Calu3 (cell line): ENCODE measurements at regions not wholly inside any gene's neighbourhood (a gene's known extent, or its start where the extent isn't known, plus 50 kb on each side); places are given as distances from the start of the nearest gene placed in this dataset.

Experiments used
- BruUV-seq: library from RNA; stranded (reverse); fragments of 400-500 nt; replicated peaks from 2 replicates; lab custom pipeline; 2021; lab: Mats Ljungman, UMichigan
- CTCF ChIA-PET: fragments of 300-600 bp; sonication (Branson Sonifier 250); formaldehyde crosslinking; loops from one replicate; lab custom pipeline; 2022; ENCODE audit warnings: antibody characterized with exemption; lab: Charles Lee
- DNase-seq: peaks from one replicate; pipeline ENCODE4 v3.0.0; 2022
- H3K27ac Mint-ChIP-seq: one replicate; pipeline ENCODE4 v1.8.0; 2022; ENCODE audit warnings: mixed read lengths; ENCODE audit not compliant: unreplicated experiment
- H3K27me3 Mint-ChIP-seq: one replicate; pipeline ENCODE4 v1.8.0; 2022; ENCODE audit warnings: mixed read lengths; ENCODE audit not compliant: unreplicated experiment
- H3K36me3 Mint-ChIP-seq: one replicate; pipeline ENCODE4 v1.8.0; 2022; ENCODE audit warnings: mild to moderate bottlenecking, moderate library complexity, mixed read lengths; ENCODE audit not compliant: insufficient read depth, unreplicated experiment
- H3K4me1 Mint-ChIP-seq: one replicate; pipeline ENCODE4 v1.8.0; 2022; ENCODE audit warnings: mild to moderate bottlenecking, low read depth, mixed read lengths; ENCODE audit not compliant: unreplicated experiment
- H3K4me3 Mint-ChIP-seq: one replicate; pipeline ENCODE4 v1.8.0; 2022; ENCODE audit warnings: mild to moderate bottlenecking, low read depth, moderate library complexity, mixed read lengths; ENCODE audit not compliant: unreplicated experiment
- H3K9me3 Mint-ChIP-seq: one replicate; pipeline ENCODE4 v1.8.0; 2022; ENCODE audit warnings: low read depth, mixed read lengths; ENCODE audit not compliant: unreplicated experiment
- intact Hi-C: fragments of 100-400 bp; cut with micrococcal nuclease; formaldehyde crosslinking; loops from one replicate; pipeline ENCODE4 v1.10.0; 2022; ENCODE audit not compliant: unreplicated experiment
- TF ChIP-seq, protein P1 (sequence below): fragments of 200-600 bp; IDR thresholded peaks from one replicate; pipeline ENCODE4 v1.8.0; 2022; ENCODE audit warnings: antibody characterized with exemption; ENCODE audit not compliant: unreplicated experiment

GRCh38 chr10:32112055-32112454 lies 55.8 kb upstream of the KIF5B start:
- Mint-ChIP-seq H3K9me3 (peaks cover 8% of the 10 kb centered on the region), H3K27ac (peak overlapping the region; percentile 60), H3K4me1 (peaks cover 24% of the 10 kb centered on the region), H3K36me3 (peaks cover 6% of the 10 kb centered on the region), H3K27me3 (peaks cover 19% of the 10 kb centered on the region), H3K4me3 (no peak overlapping the region)
- DNase-seq: peak; percentile 41
- CTCF ChIA-PET: interaction anchor here (1.6 kb wide), 1 partner anchor 10 kb away, joined by 3 read pairs; no protein-coding TSS in a partner anchor
- intact Hi-C loops: no loop called here
- no TSS peak for BruUV-seq
- TF ChIP-seq, protein P1, sequence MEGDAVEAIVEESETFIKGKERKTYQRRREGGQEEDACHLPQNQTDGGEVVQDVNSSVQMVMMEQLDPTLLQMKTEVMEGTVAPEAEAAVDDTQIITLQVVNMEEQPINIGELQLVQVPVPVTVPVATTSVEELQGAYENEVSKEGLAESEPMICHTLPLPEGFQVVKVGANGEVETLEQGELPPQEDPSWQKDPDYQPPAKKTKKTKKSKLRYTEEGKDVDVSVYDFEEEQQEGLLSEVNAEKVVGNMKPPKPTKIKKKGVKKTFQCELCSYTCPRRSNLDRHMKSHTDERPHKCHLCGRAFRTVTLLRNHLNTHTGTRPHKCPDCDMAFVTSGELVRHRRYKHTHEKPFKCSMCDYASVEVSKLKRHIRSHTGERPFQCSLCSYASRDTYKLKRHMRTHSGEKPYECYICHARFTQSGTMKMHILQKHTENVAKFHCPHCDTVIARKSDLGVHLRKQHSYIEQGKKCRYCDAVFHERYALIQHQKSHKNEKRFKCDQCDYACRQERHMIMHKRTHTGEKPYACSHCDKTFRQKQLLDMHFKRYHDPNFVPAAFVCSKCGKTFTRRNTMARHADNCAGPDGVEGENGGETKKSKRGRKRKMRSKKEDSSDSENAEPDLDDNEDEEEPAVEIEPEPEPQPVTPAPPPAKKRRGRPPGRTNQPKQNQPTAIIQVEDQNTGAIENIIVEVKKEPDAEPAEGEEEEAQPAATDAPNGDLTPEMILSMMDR: no peak

DNA sequence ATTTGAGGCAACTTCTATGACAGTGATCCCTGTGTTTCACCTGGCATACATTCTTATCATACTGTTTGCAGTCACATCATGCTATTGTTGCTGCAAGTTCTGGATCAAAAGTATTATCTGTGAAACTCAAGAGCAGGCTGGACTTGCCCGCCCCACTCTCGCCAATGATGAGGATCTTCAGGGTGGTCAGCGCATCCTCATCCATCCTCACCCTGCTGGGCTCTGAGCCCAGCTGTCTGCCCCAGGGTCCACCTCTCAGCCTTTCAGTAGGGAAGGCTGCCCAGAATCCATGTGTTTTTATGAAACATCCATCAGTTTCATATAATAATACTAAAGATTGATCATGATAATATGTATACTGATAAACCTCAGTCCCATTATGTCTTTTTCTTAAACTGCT lies 55.4 kb upstream of the KIF5B start:
- CTCF ChIA-PET: interaction anchor here (1.6 kb wide), 1 partner anchor 11 kb away, joined by 3 read pairs; no protein-coding TSS in a partner anchor
- H3K27ac Mint-ChIP-seq: peak overlapping the region; percentile 60
- H3K36me3 Mint-ChIP-seq: peaks cover 6% of the 10 kb centered on the region
- peaks cover 24% of the 10 kb centered on the region for H3K4me1 Mint-ChIP-seq
- DNase-seq: no peak
- BruUV-seq: no TSS peak
- intact Hi-C loops: no loop called here
- H3K4me3 Mint-ChIP-seq: no peak overlapping the region
- peaks cover 19% of the 10 kb centered on the region for H3K27me3 Mint-ChIP-seq
- TF ChIP-seq, protein P1: no peak
- peaks cover 8% of the 10 kb centered on the region for H3K9me3 Mint-ChIP-seq

DNA sequence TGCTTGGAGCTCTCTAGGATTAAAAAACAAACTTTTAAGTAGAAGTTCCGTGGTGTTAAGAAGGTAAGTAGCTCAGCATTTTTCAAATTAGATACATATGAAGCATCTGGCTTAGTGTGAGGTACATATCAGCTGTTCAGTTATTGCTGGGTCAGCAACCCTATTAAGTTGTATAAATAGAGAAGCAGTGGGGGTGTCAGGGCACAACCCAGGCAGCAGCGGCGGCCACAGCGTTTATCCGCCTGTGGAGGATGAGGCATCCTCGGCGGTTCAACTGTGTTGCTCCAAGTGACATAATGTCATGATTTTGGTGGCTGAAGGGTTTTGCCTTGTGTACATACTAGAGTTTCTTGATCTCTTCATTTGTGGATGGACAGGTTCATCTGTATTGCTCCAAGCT lies 54.6 kb upstream of the KIF5B start:
- Mint-ChIP-seq H3K36me3 (peaks cover 6% of the 10 kb centered on the region), H3K4me3 (no peak overlapping the region), H3K27me3 (peaks cover 13% of the 10 kb centered on the region), H3K4me1 (peaks cover 24% of the 10 kb centered on the region), H3K27ac (no peak overlapping the region), H3K9me3 (peaks cover 6% of the 10 kb centered on the region)
- no peak for DNase-seq
- BruUV-seq: no TSS peak
- intact Hi-C loops: no loop called here
- TF ChIP-seq, protein P1: no peak
- CTCF ChIA-PET: interaction anchor here (1.0 kb wide), 1 partner anchor 28 kb away, joined by 3 read pairs; no protein-coding TSS in a partner anchor

- no peak overlapping the region for H3K27ac Mint-ChIP-seq
- BruUV-seq: no TSS peak
- H3K36me3 Mint-ChIP-seq: peaks cover 6% of the 10 kb centered on the region
- H3K27me3 Mint-ChIP-seq: peaks cover under 1% of the 10 kb centered on the region
- H3K9me3 Mint-ChIP-seq: no peaks in the 10 kb centered on the region
- H3K4me3 Mint-ChIP-seq: no peak overlapping the region
- TF ChIP-seq, protein P1: no peak
- CTCF ChIA-PET: no interaction called here
- H3K4me1 Mint-ChIP-seq: peaks cover 17% of the 10 kb centered on the region
- intact Hi-C loops: no loop called here
- no peak for DNase-seq
Observed at GRCh38 chr10:32109603-32110002, 53.4 kb upstream of the KIF5B start.
